H9 (cell line): ENCODE measurements at regions not wholly inside any gene's neighbourhood (a gene's known extent, or its start where the extent isn't known, plus 50 kb on each side); places are given as distances from the start of the nearest gene placed in this dataset.

Source experiments
- DNase-seq: peaks from one replicate; pipeline ENCODE4 v3.0.0-alpha.2; 2017
- H2AFZ ChIP-seq: one replicate; pipeline ENCODE4 v1.6.1; 2013; ENCODE audit warnings: mild to moderate bottlenecking, low read length, control low read depth, moderate library complexity
- H2AK5ac ChIP-seq: 2 replicates; pipeline ENCODE4 v1.6.1; 2013; ENCODE audit warnings: low read length, control low read depth, mixed read lengths; ENCODE audit not compliant: insufficient read length
- H2BK120ac ChIP-seq: one replicate; pipeline ENCODE4 v1.6.1; 2013; ENCODE audit warnings: low read depth, mild to moderate bottlenecking, low read length, control low read depth, inconsistent platforms; ENCODE audit not compliant: poor library complexity, severe bottlenecking
- H2BK12ac ChIP-seq: 2 replicates; pipeline ENCODE4 v1.6.1; 2013; ENCODE audit warnings: low read length, control low read depth, mixed read lengths, low read depth; ENCODE audit not compliant: insufficient read length
- H2BK15ac ChIP-seq: 2 replicates; pipeline ENCODE4 v1.6.1; 2013; ENCODE audit warnings: low read depth, low read length, control low read depth
- H2BK20ac ChIP-seq: one replicate; pipeline ENCODE4 v1.6.1; 2013; ENCODE audit warnings: low read depth, mild to moderate bottlenecking, low read length, control low read depth, inconsistent platforms; ENCODE audit not compliant: poor library complexity, severe bottlenecking
- H2BK5ac ChIP-seq: 2 replicates; pipeline ENCODE4 v1.6.1; 2013; ENCODE audit warnings: low read length, control low read depth, mixed read lengths; ENCODE audit not compliant: insufficient read length
- H3K14ac ChIP-seq: 2 replicates; pipeline ENCODE4 v1.6.1; 2013; ENCODE audit warnings: low read length, control low read depth; ENCODE audit not compliant: insufficient read depth
- H3K18ac ChIP-seq: 2 replicates; pipeline ENCODE4 v1.6.1; 2013; ENCODE audit warnings: low read depth, mild to moderate bottlenecking, mixed read lengths, low read length, control low read depth; ENCODE audit not compliant: insufficient read length
- H3K23ac ChIP-seq: 2 replicates; pipeline ENCODE4 v1.6.1; 2013; ENCODE audit warnings: low read length, control low read depth, mixed read lengths, low read depth; ENCODE audit not compliant: insufficient read length
- H3K23me2 ChIP-seq: 2 replicates; pipeline ENCODE4 v1.6.1; 2013; ENCODE audit warnings: low read depth, mild to moderate bottlenecking, mixed read lengths, low read length, control low read depth; ENCODE audit not compliant: insufficient read length, poor library complexity, severe bottlenecking
- H3K27ac ChIP-seq: 2 replicates; pipeline ENCODE4 v1.5.1; 2013; ENCODE audit warnings: low read length, control low read depth, mixed read lengths, low read depth; ENCODE audit not compliant: insufficient read length
- H3K27me3 ChIP-seq: 2 replicates; pipeline ENCODE4 v1.6.1; 2013; ENCODE audit warnings: low read length, control low read depth, inconsistent platforms; ENCODE audit not compliant: insufficient read depth
- H3K4ac ChIP-seq: 2 replicates; pipeline ENCODE4 v1.6.1; 2013; ENCODE audit warnings: low read depth, mild to moderate bottlenecking, control low read depth, inconsistent platforms, low read length, moderate library complexity
- H3K4me1 ChIP-seq: 2 replicates; pipeline ENCODE4 v1.6.1; 2013; ENCODE audit warnings: low read length, control low read depth, inconsistent platforms; ENCODE audit not compliant: insufficient read depth
- H3K4me2 ChIP-seq: 2 replicates; pipeline ENCODE4 v1.6.1; 2013; ENCODE audit warnings: low read length, control low read depth, mixed read lengths; ENCODE audit not compliant: insufficient read length, insufficient read depth
- H3K56ac ChIP-seq: 2 replicates; pipeline ENCODE4 v1.6.1; 2013; ENCODE audit warnings: low read depth, mild to moderate bottlenecking, mixed read lengths, low read length, control low read depth; ENCODE audit not compliant: insufficient read length
- H3K79me1 ChIP-seq: 2 replicates; pipeline ENCODE4 v1.6.1; 2013; ENCODE audit warnings: low read depth, mild to moderate bottlenecking, moderate library complexity, low read length, control low read depth, inconsistent platforms; ENCODE audit not compliant: insufficient read depth, poor library complexity, severe bottlenecking
- H3K79me2 ChIP-seq: 2 replicates; pipeline ENCODE4 v1.6.1; 2013; ENCODE audit warnings: low read length, control low read depth, inconsistent platforms; ENCODE audit not compliant: insufficient read depth
- H3K9ac ChIP-seq: 2 replicates; pipeline ENCODE4 v1.6.1; 2013; ENCODE audit warnings: low read length, control low read depth, mixed read lengths; ENCODE audit not compliant: insufficient read length; ENCODE audit errors: extremely low read depth
- H3K9me3 ChIP-seq: one replicate; pipeline ENCODE4 v1.6.1; 2013; ENCODE audit warnings: low read depth, low read length, inconsistent platforms; ENCODE audit not compliant: control insufficient read depth
- H3T11ph ChIP-seq: one replicate; pipeline ENCODE4 v1.6.1; 2013; ENCODE audit warnings: mild to moderate bottlenecking, low read length, control low read depth, inconsistent platforms
- H4K20me1 ChIP-seq: one replicate; pipeline ENCODE4 v1.6.1; 2013; ENCODE audit not compliant: control insufficient read depth, insufficient read length, insufficient read depth
- H4K5ac ChIP-seq: 2 replicates; pipeline ENCODE4 v1.6.1; 2013; ENCODE audit warnings: low read depth, mild to moderate bottlenecking, mixed read lengths, low read length, control low read depth; ENCODE audit not compliant: insufficient read length
- H4K8ac ChIP-seq: replicated peaks from 2 replicates; pipeline ENCODE4 v1.6.1; 2013; ENCODE audit warnings: low read length, control low read depth, mixed read lengths, low read depth; ENCODE audit not compliant: insufficient read length
- H4K91ac ChIP-seq: 2 replicates; pipeline ENCODE4 v1.6.1; 2013; ENCODE audit warnings: low read depth, mild to moderate bottlenecking, moderate library complexity, mixed read lengths, low read length, control low read depth; ENCODE audit not compliant: insufficient read length
- H3K27ac Mint-ChIP-seq, 3 experiments: 2 replicates in 2 of 3; 3 replicates in 1 of 3; pipeline ENCODE4 v1.8.0; 2020 to 2021; ENCODE audit warnings: mixed read lengths in 3 of 3, mild to moderate bottlenecking in 1 of 3, moderate library complexity in 1 of 3
- H3K27me3 Mint-ChIP-seq: 2 replicates; pipeline ENCODE4 v1.8.0; 2021; ENCODE audit warnings: low read depth, mild to moderate bottlenecking, moderate library complexity, mixed read lengths
- H3K36me3 Mint-ChIP-seq, 3 experiments: 2 replicates in 2 of 3; 3 replicates in 1 of 3; pipeline ENCODE4 v1.8.0; 2020 to 2021; ENCODE audit warnings: low read depth in 3 of 3, mixed read lengths in 3 of 3; ENCODE audit not compliant: insufficient read depth in 1 of 3
- H3K4me1 Mint-ChIP-seq, 2 experiments: 2 replicates each; pipeline ENCODE4 v1.8.0; 2020; ENCODE audit warnings: mixed read lengths in 2 of 2
- H3K4me3 Mint-ChIP-seq, 2 experiments: 2 replicates in 1 of 2; 3 replicates in 1 of 2; pipeline ENCODE4 v1.8.0; 2020 to 2021; ENCODE audit warnings: mild to moderate bottlenecking in 2 of 2, mixed read lengths in 2 of 2, moderate library complexity in 1 of 2
- H3K9me3 Mint-ChIP-seq, 2 experiments: 2 replicates in 1 of 2; 3 replicates in 1 of 2; pipeline ENCODE4 v1.8.0; 2020; ENCODE audit warnings: mild to moderate bottlenecking in 2 of 2, mixed read lengths in 2 of 2, moderate library complexity in 1 of 2
- WGBS: extraction: QIAGEN DNeasy Blood & Tissue Kit; methylation state at CpG from one replicate; pipeline ENCODE4 v1.1.7; 2013; ENCODE audit warnings: missing lambda C conversion rate, low lambda C conversion rate, mixed read lengths; ENCODE audit not compliant: insufficient read length; ENCODE audit errors: extremely low coverage; 5-methylcytosine and 5-hydroxymethylcytosine counted together
- TF ChIP-seq, protein P1 (sequence below): fragments of 200-600 bp; sonication (generic); conservative IDR thresholded peaks from 3 replicates; pipeline ENCODE4 v1.8.0; 2021; ENCODE audit warnings: antibody characterized with exemption, mild to moderate bottlenecking

DNA sequence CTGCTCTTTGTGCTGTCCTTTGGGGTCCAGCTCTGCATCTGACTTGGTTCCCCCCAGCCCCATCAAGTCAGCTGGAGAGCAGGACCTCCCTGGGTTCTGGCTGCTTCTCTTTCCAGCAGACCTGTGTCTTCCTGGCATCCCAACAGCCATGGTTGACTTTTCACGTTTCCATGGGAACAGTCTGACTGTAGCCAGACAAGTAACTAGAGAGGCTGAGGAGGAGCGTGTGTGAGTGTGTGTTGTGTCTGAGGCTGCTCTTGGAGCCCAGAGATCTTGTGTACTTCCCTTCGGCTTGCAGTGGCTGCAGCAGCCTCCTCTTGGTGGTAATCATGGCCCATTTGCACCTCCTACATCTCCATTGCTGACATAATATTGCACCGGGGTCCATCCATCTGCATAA, 332.0 kb downstream of the RPS24 start:
- no peak overlapping the region for H4K8ac ChIP-seq
- H3K4ac ChIP-seq: no peak overlapping the region
- WGBS: no CpG with 5 or more reads among the region's 4 CpGs
- no peaks in the 10 kb centered on the region for H3K23me2 ChIP-seq
- no peak overlapping the region for H3K18ac ChIP-seq
- H3T11ph ChIP-seq: no peak overlapping the region
- TF ChIP-seq, protein P1, sequence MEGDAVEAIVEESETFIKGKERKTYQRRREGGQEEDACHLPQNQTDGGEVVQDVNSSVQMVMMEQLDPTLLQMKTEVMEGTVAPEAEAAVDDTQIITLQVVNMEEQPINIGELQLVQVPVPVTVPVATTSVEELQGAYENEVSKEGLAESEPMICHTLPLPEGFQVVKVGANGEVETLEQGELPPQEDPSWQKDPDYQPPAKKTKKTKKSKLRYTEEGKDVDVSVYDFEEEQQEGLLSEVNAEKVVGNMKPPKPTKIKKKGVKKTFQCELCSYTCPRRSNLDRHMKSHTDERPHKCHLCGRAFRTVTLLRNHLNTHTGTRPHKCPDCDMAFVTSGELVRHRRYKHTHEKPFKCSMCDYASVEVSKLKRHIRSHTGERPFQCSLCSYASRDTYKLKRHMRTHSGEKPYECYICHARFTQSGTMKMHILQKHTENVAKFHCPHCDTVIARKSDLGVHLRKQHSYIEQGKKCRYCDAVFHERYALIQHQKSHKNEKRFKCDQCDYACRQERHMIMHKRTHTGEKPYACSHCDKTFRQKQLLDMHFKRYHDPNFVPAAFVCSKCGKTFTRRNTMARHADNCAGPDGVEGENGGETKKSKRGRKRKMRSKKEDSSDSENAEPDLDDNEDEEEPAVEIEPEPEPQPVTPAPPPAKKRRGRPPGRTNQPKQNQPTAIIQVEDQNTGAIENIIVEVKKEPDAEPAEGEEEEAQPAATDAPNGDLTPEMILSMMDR: no peak
- Mint-ChIP-seq H3K4me1 (peaks cover 18 to 25% of the 10 kb centered on the region in 2 experiments), H3K27ac (no peak overlapping the region; a peak in 1 of 7 replicates), H3K27me3 (peaks cover 33% of the 10 kb centered on the region), H3K36me3 (peaks cover 0 to 1% (median 0%) of the 10 kb centered on the region in 3 experiments; a peak in 1 of 7 replicates), H3K4me3 (no peak overlapping the region), H3K9me3 (no peaks in the 10 kb centered on the region)
- H3K79me2 ChIP-seq: no peaks in the 10 kb centered on the region
- no peak overlapping the region for H2BK120ac ChIP-seq
- H3K27me3 ChIP-seq: no peaks in the 10 kb centered on the region
- no peak overlapping the region for H2BK20ac ChIP-seq
- H2AFZ ChIP-seq: no peak overlapping the region
- H4K20me1 ChIP-seq: no peaks in the 10 kb centered on the region
- H3K79me1 ChIP-seq: no peaks in the 10 kb centered on the region
- no peaks in the 10 kb centered on the region for H3K9me3 ChIP-seq
- H4K5ac ChIP-seq: no peak overlapping the region
- no peak overlapping the region for H2BK12ac ChIP-seq
- no peak overlapping the region for H3K9ac ChIP-seq
- no peak overlapping the region for H2BK5ac ChIP-seq
- H2BK15ac ChIP-seq: no peak overlapping the region
- H3K56ac ChIP-seq: no peak overlapping the region
- H3K23ac ChIP-seq: no peak overlapping the region
- DNase-seq: no peak
- no peak overlapping the region for H3K27ac ChIP-seq
- no peak overlapping the region for H3K14ac ChIP-seq
- H3K4me2 ChIP-seq: no peak overlapping the region
- H2AK5ac ChIP-seq: no peak overlapping the region
- no peaks in the 10 kb centered on the region; the same call in 1 of the 2 replicates for H3K4me1 ChIP-seq
- H4K91ac ChIP-seq: no peak overlapping the region
